Neural cell (in vitro differentiated cells): ENCODE measurements at regions not wholly inside any gene's neighbourhood (a gene's known extent, or its start where the extent isn't known, plus 50 kb on each side); places are given as distances from the start of the nearest gene placed in this dataset.

ENCODE experiments used
- CTCF ChIP-seq: fragments of 450-650 bp; IDR thresholded peaks from 2 replicates; pipeline ENCODE4 v1.5.1; 2014; ENCODE audit warnings: antibody characterized with exemption, mild to moderate bottlenecking, moderate library complexity; ENCODE audit not compliant: poor library complexity, severe bottlenecking
- EP300 ChIP-seq: fragments of 450-650 bp; conservative IDR thresholded peaks from 2 replicates; pipeline ENCODE4 v1.6.1; 2014; ENCODE audit warnings: antibody characterized with exemption, mild to moderate bottlenecking, moderate library complexity; ENCODE audit not compliant: poor library complexity, severe bottlenecking
- EZH2 ChIP-seq: fragments of 200-600, 300-800 bp; shearing (Covaris generic), sonication (generic); IDR thresholded peaks from 2 replicates; pipeline ENCODE4 v1.6.1; 2014; ENCODE audit warnings: antibody characterized with exemption, low read length, borderline replicate concordance, mild to moderate bottlenecking; ENCODE audit not compliant: insufficient read depth, poor library complexity, severe bottlenecking
- RAD21 ChIP-seq: fragments of 450-650 bp; conservative IDR thresholded peaks from 2 replicates; pipeline ENCODE4 v1.6.1; 2014; ENCODE audit warnings: antibody characterized with exemption, mild to moderate bottlenecking, moderate library complexity
- SMC3 ChIP-seq: fragments of 450-650 bp; conservative IDR thresholded peaks from 2 replicates; pipeline ENCODE4 v1.6.1; 2014; ENCODE audit warnings: antibody characterized with exemption, mild to moderate bottlenecking, moderate library complexity; ENCODE audit not compliant: poor library complexity

GRCh38 chr4:28845158-28845557 lies 1875.0 kb upstream of the PCDH7 start:
- TF ChIP-seq CTCF, result no peak
- TF ChIP-seq EP300, result no peak
- TF ChIP-seq EZH2, result no peak
- TF ChIP-seq SMC3, result no peak
- no peak for TF ChIP-seq RAD21
